Esophagus muscularis mucosa (tissue), 3 donors: ENCODE measurements at regions not wholly inside any gene's neighbourhood (a gene's known extent, or its start where the extent isn't known, plus 50 kb on each side); places are given as distances from the start of the nearest gene placed in this dataset.

ENCODE experiments used
- POLR2A ChIP-seq: fragments of 450-650 bp; IDR thresholded peaks from one replicate; pipeline ENCODE4 v1.6.1; 2017; ENCODE audit warnings: antibody characterized with exemption, moderate library complexity, mild to moderate bottlenecking, low read depth
- TF ChIP-seq, protein P1 (sequence below), 3 experiments: fragments of 200-600 bp in 2 of 3; fragments of 450-650 bp in 1 of 3; sonication (generic) in 2 of 3; IDR thresholded peaks; one replicate each; pipeline ENCODE4 v1.5.1; 2017 to 2019; ENCODE audit warnings: antibody characterized with exemption in 3 of 3, mild to moderate bottlenecking in 2 of 3, moderate library complexity in 1 of 3

DNA sequence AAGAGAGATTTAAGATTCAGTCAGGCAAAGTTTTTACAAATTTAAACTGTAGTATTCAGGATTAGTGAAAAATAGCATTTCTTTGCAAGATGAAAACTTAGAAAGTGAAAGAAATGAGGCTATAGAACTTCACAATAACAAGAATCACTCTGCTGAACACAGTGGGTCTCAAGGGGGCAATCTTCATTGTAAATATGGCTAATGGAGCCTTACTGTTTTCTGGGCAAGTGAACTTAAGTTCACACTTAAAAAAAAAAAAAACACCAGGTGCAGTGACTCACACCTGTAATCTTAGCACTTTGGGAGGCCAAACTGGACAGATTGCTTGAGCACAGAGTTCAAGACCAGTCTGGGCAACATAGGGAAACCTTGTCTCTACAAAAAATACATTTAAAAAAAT, 175.9 kb upstream of the SNX2 start:
- TF ChIP-seq, protein P1, sequence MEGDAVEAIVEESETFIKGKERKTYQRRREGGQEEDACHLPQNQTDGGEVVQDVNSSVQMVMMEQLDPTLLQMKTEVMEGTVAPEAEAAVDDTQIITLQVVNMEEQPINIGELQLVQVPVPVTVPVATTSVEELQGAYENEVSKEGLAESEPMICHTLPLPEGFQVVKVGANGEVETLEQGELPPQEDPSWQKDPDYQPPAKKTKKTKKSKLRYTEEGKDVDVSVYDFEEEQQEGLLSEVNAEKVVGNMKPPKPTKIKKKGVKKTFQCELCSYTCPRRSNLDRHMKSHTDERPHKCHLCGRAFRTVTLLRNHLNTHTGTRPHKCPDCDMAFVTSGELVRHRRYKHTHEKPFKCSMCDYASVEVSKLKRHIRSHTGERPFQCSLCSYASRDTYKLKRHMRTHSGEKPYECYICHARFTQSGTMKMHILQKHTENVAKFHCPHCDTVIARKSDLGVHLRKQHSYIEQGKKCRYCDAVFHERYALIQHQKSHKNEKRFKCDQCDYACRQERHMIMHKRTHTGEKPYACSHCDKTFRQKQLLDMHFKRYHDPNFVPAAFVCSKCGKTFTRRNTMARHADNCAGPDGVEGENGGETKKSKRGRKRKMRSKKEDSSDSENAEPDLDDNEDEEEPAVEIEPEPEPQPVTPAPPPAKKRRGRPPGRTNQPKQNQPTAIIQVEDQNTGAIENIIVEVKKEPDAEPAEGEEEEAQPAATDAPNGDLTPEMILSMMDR (IDR thresholded peaks at IDR 0.05): no peak
- TF ChIP-seq POLR2A: no peak
